NCI-H2107 (cell line): ENCODE measurements at regions not wholly inside any gene's neighbourhood (a gene's known extent, or its start where the extent isn't known, plus 50 kb on each side); places are given as distances from the start of the nearest gene placed in this dataset.

Experiments
- DNase-seq: peaks from one replicate; lab custom pipeline; 2025; lab: John Stamatoyannopoulos, UW

DNA sequence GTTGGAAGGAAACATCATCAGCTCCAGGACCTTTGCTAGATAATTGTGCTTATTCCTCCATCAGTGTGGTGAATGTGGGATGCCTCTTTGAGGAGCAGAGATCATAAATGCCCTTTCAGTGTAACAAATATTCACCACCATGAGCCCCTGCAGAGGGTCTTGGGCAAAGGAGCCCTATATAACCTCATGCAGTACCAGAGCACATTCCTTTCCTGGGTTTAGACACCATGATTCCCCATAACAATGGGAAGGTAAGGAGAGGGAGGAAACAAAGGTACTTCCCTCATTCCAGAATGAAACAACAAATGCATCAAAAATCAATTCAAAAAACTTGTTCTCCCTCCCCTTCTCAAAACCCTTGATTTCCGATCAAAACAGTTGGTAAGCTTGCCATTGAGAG lies 103.4 kb upstream of the PROX1 start:
- DNase-seq: no peak

GRCh38 chr1:213884942-213885341 lies 102.8 kb upstream of the PROX1 start:
- no peak for DNase-seq

- no peak for DNase-seq
Measured at GRCh38 chr1:213887842-213888241, 99.9 kb upstream of the PROX1 start.

GRCh38 chr1:213891989-213892902 lies 95.5 kb upstream of the PROX1 start:
- DNase-seq: no peak

GRCh38 chr1:213898684-213899083 lies 89.1 kb upstream of the PROX1 start:
- no peak for DNase-seq

DNA sequence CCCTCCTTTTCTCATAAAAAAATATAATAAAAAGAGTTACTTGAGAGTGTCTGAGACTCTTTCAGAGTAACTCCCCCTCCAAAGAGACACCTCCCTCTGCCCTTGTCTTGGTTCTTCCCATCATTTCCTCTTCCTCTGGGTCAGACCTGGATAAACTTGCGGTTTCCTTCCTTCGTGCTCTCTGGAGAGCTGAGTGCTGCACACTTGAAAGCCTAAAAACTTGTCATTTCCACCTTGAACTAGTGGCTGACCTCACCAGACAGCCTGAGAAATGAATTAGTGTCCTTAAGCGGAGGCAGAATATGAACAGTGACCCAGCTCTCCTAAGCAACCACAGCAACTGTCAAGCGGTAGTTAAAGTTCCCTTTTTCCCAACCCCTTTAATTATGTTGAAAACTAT lies 88.4 kb upstream of the PROX1 start:
- DNase-seq: no peak

GRCh38 chr1:213905344-213905743 lies 82.4 kb upstream of the PROX1 start:
- DNase-seq: no peak

DNA sequence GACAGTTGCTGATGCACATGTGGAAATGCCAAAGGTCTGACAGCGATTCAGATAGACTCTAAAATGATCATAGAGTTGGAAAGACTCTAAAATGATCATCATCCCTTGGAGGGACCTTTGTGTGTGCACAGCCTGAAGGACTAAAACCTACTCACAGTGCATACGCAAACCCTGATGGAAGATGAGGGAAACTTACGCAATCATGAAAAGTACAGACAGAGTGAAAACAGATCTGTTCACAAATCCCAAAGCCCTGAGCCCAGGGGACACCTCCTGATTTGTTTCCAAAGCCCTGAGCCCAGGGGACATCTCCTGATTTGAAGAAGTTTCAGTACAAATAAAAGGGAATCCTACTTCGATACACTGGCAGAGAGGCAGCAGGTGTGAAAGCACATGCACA lies 79.3 kb upstream of the PROX1 start:
- DNase-seq: no peak

- no peak for DNase-seq
Measured at GRCh38 chr1:213914392-213914791, 73.4 kb upstream of the PROX1 start.

- no peak for DNase-seq
Measured at GRCh38 chr1:213921311-213921710, 66.5 kb upstream of the PROX1 start.

DNA sequence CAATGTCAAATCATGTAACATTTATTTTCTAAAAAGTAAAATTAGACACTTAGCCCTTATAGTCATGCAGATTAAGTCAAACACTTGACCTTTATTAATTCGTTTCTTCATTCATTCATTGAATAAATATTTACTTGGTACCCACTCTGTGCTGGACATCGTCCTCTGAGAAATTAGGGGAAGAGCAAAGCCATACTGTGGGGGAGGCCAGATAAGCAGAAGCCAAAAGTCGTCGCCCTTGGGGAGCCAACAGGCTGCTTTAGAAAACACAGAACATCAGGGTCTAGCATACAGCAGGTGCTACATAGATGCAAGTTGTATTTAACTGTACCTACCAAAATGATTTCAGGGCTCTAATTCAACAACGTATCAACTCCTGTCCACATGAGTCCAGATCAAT lies 66.1 kb upstream of the PROX1 start:
- no peak for DNase-seq

DNA sequence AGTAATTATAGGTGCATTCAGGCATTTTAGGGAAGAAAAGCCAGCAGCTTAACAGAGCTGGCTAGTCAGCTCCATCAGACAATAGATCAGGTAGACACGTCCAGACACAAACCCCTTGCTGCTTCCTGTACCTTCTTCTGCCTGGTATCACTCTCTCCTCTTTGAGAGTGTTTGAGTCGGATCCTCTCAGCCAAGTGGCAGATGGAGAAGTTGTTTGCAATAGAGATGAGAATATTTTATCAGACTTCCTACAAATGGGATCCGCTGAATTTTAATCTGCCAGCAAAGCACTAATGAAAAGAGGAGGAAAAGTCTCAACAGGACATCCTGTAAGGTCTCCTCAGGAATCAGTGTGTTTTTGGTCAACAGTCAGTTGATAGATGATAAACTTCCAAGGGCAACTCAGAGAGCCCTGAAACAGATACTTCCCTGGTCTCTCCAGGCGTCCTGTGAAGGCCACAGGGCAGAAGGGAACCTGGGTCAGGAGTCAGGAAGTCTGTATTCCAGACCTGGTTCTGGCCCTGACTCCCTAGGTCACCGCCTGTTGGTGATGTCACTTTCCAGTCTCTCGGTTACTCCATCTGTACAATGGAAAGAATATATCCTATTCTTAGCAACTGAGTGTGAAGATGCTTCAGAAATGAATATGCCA lies 62.1 kb upstream of the PROX1 start:
- no peak for DNase-seq

- DNase-seq: no peak
Measured at GRCh38 chr1:213927846-213928245, 59.9 kb upstream of the PROX1 start.

DNA sequence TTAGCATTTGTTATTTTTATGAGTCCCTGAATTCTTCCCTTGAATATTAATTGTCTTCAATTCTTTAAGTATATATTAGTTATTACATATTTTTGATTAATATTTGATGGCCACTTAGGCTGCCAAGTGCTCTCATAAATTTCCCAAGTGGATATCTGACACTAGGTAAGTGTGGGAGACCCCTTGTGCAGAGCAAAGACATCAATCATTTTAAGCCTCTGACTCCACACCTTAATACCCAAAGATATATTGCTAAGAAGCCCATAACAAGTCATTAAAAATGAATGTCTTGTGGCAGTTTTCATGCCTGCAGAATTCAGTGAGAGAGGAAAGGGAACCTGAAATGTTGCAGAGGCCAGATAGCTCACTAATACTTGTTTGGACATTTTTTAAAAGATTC lies 58.4 kb upstream of the PROX1 start:
- no peak for DNase-seq

DNA sequence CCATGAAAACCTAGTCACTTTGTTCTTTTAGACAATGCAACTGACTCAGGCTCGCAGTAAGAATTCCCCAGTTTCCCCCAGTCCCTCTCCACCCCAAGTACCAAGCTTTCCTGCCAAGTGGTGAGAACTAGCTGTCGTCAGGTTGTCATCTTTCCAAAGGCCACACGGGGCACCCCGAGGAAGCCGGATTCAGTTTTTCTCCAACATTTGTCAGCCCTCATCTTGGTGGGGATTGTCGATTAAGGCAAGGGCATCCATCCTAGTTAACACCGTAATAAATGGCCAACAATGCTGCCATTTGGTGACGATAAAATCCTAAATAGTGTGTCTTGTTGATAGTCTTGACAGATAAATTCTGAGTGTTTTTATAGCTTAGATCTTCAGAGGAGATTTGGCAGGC lies 55.9 kb upstream of the PROX1 start:
- DNase-seq: no peak

DNA sequence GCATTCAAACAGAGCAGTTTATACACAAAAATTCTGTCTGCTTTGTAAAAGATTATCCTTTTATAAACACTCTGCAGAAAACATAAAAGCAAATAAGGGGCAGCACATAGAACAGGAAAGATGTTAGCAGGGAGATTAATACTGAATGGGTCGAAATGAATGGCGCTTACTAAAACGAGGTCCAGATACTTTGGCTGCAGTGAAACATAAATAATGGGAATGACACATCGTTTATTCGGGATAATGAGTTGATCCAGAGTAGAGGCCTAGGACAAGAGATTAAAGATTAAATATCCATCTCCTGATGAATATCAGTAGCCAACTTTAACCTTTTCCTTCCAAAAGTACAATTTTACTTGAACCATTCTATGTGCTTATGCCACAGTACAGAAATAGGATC lies 54.4 kb upstream of the PROX1 start:
- DNase-seq: no peak

GRCh38 chr1:213934649-213935048 lies 53.1 kb upstream of the PROX1 start:
- DNase-seq: peak; percentile 92

GRCh38 chr1:213936571-213936970 lies 51.2 kb upstream of the PROX1 start:
- no peak for DNase-seq
